HG03342 (cell line): ENCODE measurements at regions not wholly inside any gene's neighbourhood (a gene's known extent, or its start where the extent isn't known, plus 50 kb on each side); places are given as distances from the start of the nearest gene placed in this dataset.
"Not testable (repeated sequence)": the region's sequence is repeated elsewhere in the genome, so short reads cannot be mapped to it uniquely, and the experiment has no call there.

ENCODE experiments used
- ATAC-seq: cut with Tn5 transposase; IDR thresholded peaks from one replicate; pipeline ENCODE4 v1.9.1; 2021; ENCODE audit warnings: mild to moderate bottlenecking, moderate library complexity; ENCODE audit not compliant: unreplicated experiment

DNA sequence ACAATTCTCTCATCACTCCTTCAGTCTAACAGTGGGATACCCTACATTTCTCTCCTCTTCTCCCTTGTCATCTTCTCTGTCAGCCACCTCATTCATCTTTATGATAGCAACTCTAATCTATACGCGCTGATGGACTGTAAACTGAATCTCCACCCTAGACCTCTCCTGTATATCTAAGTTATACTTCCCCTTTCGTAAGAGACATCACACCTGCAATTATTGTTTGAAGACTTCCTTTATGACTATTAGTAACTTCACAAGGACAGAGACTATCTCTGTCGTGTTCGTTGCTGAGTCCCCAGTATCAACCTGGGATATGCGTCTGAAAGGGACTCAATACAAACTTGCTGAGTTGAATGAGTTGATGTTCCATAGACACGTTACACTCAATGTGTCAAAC is 263.2 kb downstream of the IRS1 start:
- no peak for ATAC-seq

- ATAC-seq: not testable (repeated sequence)
These were observed 266.6 kb downstream of the IRS1 start for GRCh38 chr2:226532976-226533375.

DNA sequence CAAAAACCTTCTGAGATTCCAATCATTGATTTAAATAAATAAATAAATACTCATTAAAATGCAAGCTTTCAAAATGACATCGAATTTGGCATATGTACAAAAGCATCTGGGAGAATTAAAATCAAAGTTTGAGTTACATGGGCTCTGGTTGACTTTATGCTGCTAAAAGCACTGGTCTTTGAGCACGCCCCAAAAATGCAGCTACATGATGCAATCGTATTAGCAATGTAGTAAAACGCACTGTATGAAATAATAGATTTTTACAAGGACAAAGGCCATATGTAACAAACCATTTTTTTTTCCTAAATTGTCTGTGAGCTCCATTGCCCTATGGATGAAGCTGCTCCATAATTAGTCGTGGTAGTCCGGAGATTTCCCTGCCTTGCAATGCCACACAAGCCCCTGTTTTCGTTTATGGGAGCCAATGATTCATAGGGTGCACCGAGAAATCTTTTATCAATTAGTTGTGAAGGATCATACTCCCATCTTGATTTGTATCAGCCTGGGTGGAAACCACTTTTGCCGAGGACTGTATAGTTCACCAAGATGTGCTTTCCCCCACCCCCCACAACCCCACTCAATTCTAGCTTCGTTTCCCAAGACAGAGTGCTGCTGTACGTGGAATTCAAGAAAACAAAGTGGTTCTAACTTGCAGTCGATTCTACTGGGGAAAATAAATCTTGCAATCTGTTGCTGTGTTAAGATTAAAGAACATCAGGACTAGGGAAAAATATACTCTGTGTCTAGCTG is 268.4 kb downstream of the IRS1 start:
- no peak for ATAC-seq

GRCh38 chr2:226529556-226529955 is 270.1 kb downstream of the IRS1 start:
- no peak for ATAC-seq

GRCh38 chr2:226526716-226527115 is 272.9 kb downstream of the IRS1 start:
- no peak for ATAC-seq

- ATAC-seq: no peak
These were observed 275.2 kb downstream of the IRS1 start for GRCh38 chr2:226524381-226524843.

DNA sequence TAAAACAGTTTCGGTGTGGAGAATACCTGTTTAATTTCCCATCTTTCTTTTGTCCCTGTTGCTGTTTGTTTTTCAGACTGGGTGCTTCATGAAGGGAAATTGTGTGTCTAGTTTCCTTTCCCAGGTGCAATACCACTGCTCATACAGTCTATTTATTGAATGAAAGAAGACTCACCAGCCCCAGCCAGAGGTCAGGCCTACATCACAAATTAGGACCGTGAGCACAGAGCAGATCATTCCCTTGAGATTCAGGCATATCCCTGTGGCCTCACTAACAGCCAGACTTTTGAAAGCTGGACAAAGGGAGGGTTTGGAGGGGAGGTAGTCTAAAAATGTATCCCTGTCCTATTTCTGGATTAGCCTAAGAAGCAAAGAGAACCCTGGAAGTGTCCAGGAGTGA is 278.9 kb downstream of the IRS1 start:
- no peak for ATAC-seq

DNA sequence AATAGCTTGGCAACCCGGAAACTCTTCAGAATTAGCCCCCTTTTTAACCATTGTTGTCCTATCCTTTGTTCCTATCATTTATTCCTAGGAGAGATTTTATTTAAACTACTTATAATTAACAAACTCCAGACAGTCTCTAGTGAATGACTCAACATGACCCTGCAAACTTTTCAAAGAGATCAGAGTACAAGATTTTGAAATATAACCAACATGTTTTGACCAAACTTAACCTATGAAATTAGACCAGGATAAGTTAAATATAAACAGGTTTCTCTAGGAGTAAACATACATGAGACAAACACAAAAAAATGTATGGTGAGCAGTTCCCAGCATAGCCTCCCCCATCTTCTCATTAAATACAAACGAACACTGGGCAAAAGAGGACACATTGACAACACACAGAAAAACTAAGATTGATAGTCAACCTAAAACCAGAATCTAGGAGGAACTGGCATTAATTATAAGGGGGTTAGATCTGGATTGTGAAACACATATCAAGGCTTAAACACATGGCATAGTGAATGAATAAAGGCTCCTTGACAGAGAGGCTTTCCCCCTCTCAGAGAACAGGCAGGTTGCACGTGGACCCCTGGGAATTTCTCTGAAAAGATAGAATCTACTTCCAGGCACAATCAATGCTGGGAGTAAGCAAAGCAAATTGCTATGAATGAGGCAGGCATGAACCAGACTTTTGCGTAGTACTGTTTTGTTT is 284.1 kb downstream of the IRS1 start:
- ATAC-seq: no peak

DNA sequence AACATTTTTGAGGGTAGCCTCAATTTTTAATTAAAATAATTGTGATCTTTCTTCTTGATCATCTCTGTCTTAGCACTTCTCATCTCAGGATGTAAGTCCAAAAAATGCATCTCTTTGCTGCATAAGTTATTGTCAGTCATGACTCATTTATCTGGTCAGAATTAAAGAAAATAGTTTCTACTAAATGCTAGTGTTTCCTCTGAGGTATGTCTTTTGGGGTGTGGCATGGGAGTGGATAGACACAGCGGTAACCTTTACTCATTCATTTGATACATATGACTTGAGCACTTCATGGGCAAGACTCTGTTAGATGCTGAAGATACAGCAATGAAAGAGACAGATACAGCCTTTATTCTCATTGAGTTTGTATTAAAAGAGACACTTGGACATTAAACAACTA is 284.7 kb downstream of the IRS1 start:
- ATAC-seq: no peak

- no peak for ATAC-seq
These were observed 288.3 kb downstream of the IRS1 start for GRCh38 chr2:226511311-226511710.

- no peak for ATAC-seq
These were observed 290.9 kb downstream of the IRS1 start for GRCh38 chr2:226508683-226509082.

DNA sequence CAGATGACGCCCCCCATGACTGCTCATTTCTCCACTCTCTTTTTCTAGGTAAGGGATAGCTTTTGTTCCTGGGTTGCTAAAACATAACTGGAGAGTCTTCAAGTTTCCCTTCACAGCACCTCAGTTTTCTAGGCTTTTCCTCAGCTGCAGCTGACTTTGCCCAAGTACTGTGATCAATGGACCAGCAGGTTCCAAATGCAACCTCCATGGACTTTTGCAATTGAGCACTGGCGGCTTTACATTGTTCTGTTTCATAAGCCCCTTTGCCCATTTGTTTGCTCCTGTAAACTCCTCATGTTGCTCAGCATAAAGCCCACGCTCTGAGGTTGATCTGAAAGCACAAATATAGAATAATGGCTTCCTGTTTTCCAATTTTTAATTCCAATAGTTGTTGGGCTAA is 291.6 kb downstream of the IRS1 start:
- no peak for ATAC-seq

DNA sequence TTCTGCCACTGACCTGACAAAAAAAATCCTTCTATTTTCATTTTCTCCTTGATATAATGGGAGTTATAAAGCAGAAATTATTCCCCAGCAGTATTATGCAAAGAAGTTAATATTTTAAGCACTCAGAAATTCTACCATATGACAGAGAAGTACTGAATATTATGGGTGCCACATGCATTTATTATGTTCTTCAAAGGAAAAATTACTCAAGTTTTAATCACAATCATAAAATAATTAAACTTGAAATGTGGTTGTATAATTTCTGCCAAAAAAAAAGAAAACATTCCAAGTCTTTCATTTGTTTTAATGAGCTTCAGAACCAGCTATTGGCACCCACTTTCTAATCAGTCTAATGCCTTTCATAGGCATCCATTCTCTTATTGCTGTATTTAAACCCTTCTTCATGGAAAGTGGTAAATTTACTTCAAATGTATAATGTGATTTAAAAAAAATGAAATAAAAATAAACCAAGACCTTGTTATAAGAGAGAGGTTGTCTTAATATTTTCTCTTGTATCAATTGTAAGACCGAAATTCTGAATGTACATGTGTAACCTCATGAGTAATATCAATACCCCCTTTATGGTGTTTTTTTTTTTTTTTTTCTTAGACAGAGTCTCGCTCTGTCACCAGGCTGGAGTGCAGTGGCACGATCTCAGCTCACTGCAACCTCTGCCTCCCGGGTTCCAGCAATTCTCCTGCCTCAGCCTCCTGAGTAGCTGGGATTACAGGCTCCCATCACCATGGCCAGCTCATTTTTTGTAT is 302.3 kb downstream of the IRS1 start:
- no peak for ATAC-seq

DNA sequence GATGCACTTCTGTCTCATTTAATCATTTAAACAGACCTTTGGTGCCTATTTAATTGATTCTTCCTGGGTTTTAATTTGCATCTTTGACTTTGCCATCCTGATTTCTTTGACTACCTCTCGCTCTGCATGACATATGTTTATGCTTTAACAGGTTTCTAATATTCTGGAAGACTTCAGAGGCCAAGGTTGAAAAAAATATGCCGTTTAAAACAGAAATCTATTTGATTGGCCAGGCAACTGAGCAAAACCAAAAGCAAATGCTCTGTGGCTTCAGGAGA is 303.4 kb downstream of the IRS1 start:
- ATAC-seq: no peak

DNA sequence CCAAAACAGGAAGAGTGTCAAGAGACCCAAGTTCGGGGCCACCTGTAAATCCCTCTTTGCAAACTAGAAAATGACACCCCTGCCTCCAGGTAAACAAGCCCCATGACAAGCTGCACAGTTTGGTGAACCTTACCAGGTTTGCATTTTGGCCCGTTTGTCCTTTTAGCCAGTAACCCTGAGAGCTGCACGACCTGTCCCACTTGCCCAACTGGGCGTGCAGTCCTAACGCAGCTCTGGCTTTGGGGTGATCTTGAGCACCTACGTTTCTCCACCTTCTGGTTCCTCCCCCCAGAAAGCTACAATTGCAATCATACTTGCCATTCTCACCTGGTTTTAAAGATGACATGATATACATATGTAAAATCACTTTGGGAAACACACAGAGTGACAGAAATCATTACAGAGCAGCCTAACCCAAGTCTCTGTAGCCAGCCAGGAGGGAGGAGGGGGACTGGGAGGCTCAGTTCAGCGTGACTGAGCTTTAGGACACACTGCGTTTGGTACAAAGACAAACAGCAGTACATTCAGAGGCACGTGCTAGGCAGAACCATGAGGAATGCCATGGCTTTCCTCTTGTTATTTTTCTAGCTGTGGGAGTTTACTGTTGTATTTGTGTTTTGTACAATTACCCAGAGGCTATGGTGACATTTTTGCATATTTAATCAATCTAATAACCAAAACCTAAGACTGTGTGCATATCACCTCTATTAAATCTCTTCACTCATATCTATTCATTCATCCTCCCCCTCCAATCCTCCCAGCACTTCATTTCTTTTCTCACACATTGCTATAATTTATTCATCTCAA is 304.0 kb downstream of the IRS1 start:
- no peak for ATAC-seq

- no peak for ATAC-seq
These were observed 308.5 kb downstream of the IRS1 start for GRCh38 chr2:226491112-226491511.

- ATAC-seq: peak; percentile 43
These were observed 309.7 kb downstream of the IRS1 start for GRCh38 chr2:226489775-226490541.

DNA sequence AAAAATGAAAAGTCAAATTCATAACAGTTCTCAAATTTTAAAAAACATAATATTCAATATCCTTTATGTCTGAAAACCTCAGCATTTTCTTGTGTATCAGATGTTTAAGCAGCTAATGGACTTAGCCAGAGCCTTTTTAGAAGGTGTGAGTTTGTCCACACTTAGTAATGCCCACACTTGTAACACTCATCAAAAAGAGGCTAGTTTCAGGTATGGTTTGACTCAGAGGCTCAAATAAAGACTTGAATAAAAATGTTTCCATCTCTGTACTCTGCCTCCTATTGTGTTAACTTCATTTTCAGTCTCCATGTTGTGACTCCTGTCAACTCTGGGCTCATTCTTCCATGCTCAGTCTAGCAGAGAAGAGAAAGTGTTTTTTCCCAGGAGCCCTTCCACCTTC is 311.6 kb downstream of the IRS1 start:
- ATAC-seq: no peak

GRCh38 chr2:226487573-226487972 is 312.0 kb downstream of the IRS1 start:
- no peak for ATAC-seq
